A549 (cell line): ENCODE measurements at regions not wholly inside any gene's neighbourhood (a gene's known extent, or its start where the extent isn't known, plus 50 kb on each side); places are given as distances from the start of the nearest gene placed in this dataset.

Source experiments
- ATAC-seq, 2 experiments: fragments of 200-7000 bp in 1 of 2; fragments of >200 bp in 1 of 2; cut with Nextera tagmentation in 1 of 2; cut with Tn5 transposase in 1 of 2; 3 replicates each; pipeline versions ENCODE4 v1.8.0 to v1.9.1; 2018 to 2020; ENCODE audit warnings: mild to moderate bottlenecking in 1 of 2, moderate library complexity in 1 of 2
- CTCF ChIA-PET: fragments of 300-600 bp; sonication (Branson Sonifier 250); formaldehyde crosslinking; extraction: SDS; loops from one replicate; lab custom pipeline; 2021; ENCODE audit warnings: antibody characterized with exemption, inconsistent platforms; lab: Yijun Ruan, JAX
- POLR2A ChIA-PET: fragments of 350-600 bp; formaldehyde crosslinking; extraction: SDS; loops from one replicate; lab custom pipeline; 2021; ENCODE audit warnings: antibody characterized with exemption, inconsistent platforms; lab: Yijun Ruan, JAX
- DNase-seq, 2 experiments: peaks; one replicate each; pipeline versions ENCODE4 v3.0.0 to v3.0.0-alpha.2; 2011 to 2016; ENCODE audit warnings: low read depth in 1 of 2, low spot score in 1 of 2
- FAIRE-seq: peaks from 2 replicates; lab custom pipeline; 2011; peaks lifted over from hg19 to GRCh38; lab: Jason Lieb, UNC
- H3K27ac ChIP-seq, 2 experiments: fragments of >200 bp; sonication (Bioruptor Twin); formaldehyde crosslinking; 3 replicates each; pipeline ENCODE4 v1.5.1; 2016 to 2017
- H3K4me1 ChIP-seq: fragments of >200 bp; sonication (Bioruptor Twin); formaldehyde crosslinking; 3 replicates; pipeline ENCODE4 v1.6.1; 2016
- H3K4me2 ChIP-seq: fragments of >200 bp; sonication (Bioruptor Twin); formaldehyde crosslinking; 3 replicates; pipeline ENCODE4 v1.6.1; 2016
- H3K4me3 ChIP-seq: fragments of >200 bp; sonication (Bioruptor Twin); formaldehyde crosslinking; 3 replicates; pipeline ENCODE4 v1.5.1; 2016
- H3K9me3 ChIP-seq: fragments of >200 bp; sonication (Bioruptor Twin); formaldehyde crosslinking; 3 replicates; pipeline ENCODE4 v1.6.1; 2016
- ESRRA ChIP-seq: fragments of 150-350 bp; IDR thresholded peaks from 2 replicates; pipeline ENCODE4 v1.6.1; 2014; ENCODE audit warnings: mild to moderate bottlenecking, low read length, borderline replicate concordance
- HOXB13 ChIP-seq: fragments of 250-450 bp; sonication (Bioruptor Pico); IDR thresholded peaks from 2 replicates; pipeline ENCODE4 v1.5.0; 2020; ENCODE audit warnings: low read depth, mild to moderate bottlenecking, moderate library complexity
- KDM5A ChIP-seq: fragments of 200-600 bp; sonication (generic); IDR thresholded peaks from 2 replicates; pipeline ENCODE4 v1.6.1; 2016; ENCODE audit warnings: antibody characterized with exemption, mild to moderate bottlenecking
- MYC ChIP-seq: IDR thresholded peaks from 2 replicates; pipeline ENCODE4 v1.6.1; 2012; ENCODE audit warnings: mild to moderate bottlenecking, inconsistent platforms, low read length, improper control_type of control experiment, borderline replicate concordance
- NPAS2 ChIP-seq: fragments of 250-450 bp; sonication (Bioruptor Pico); IDR thresholded peaks from 2 replicates; pipeline ENCODE4 v1.8.0; 2022; ENCODE audit warnings: mild to moderate bottlenecking, moderate library complexity, borderline replicate concordance
- PHF8 ChIP-seq: fragments of 200-600 bp; sonication (generic); IDR thresholded peaks from 2 replicates; pipeline ENCODE4 v1.6.1; 2016; ENCODE audit warnings: low read depth, mild to moderate bottlenecking, antibody characterized with exemption, moderate library complexity, borderline replicate concordance
- POLR2A ChIP-seq: IDR thresholded peaks from 2 replicates; pipeline ENCODE4 v1.6.1; 2012; ENCODE audit warnings: mild to moderate bottlenecking, low read length
- RAD21 ChIP-seq, 2 experiments: fragments of >200 bp in 1 of 2; sonication (Bioruptor Twin) in 1 of 2; formaldehyde crosslinking in 1 of 2; IDR thresholded peaks in 1 of 2; conservative IDR thresholded peaks in 1 of 2; 2 replicates in 1 of 2; 3 replicates in 1 of 2; pipeline ENCODE4 v1.6.1; 2012 to 2018; ENCODE audit warnings: inconsistent platforms in 1 of 2
- RNF2 ChIP-seq: fragments of 200-600 bp; sonication (generic); IDR thresholded peaks from 2 replicates; pipeline ENCODE4 v1.6.1; 2016; ENCODE audit warnings: low read depth, mild to moderate bottlenecking, antibody characterized with exemption, moderate library complexity, borderline replicate concordance
- SMC3 ChIP-seq: fragments of >200 bp; sonication (Bioruptor Twin); formaldehyde crosslinking; IDR thresholded peaks from 3 replicates; pipeline ENCODE4 v1.6.1; 2018; ENCODE audit warnings: inconsistent platforms
- TFCP2L1 ChIP-seq: fragments of 250-450 bp; sonication (Bioruptor Pico); IDR thresholded peaks from 2 replicates; pipeline ENCODE4 v1.5.0; 2021; ENCODE audit warnings: mild to moderate bottlenecking
- WGBS: methylation state at CpG from one replicate; pipeline ENCODE4 v1.1.6; 2017; ENCODE audit errors: missing lambda C conversion rate; 5-methylcytosine and 5-hydroxymethylcytosine counted together
- TF ChIP-seq, protein P1 (sequence below): IDR thresholded peaks from 2 replicates; pipeline ENCODE4 v1.6.1; 2012; ENCODE audit warnings: low read depth, borderline replicate concordance
- TF ChIP-seq, protein P2 (sequence below): fragments of >200 bp; sonication (Bioruptor Twin); formaldehyde crosslinking; IDR thresholded peaks from 3 replicates; pipeline ENCODE4 v1.6.1; 2016
- TF ChIP-seq, protein P3 (sequence below): fragments of 250-450 bp; sonication (Bioruptor Pico); IDR thresholded peaks from 2 replicates; pipeline ENCODE4 v1.5.0; 2020; ENCODE audit warnings: low read depth, mild to moderate bottlenecking, moderate library complexity
- TF ChIP-seq, protein P4 (sequence below): fragments of 200-600 bp; sonication (generic); IDR thresholded peaks from 2 replicates; pipeline ENCODE4 v1.6.1; 2016; ENCODE audit warnings: antibody characterized with exemption, mild to moderate bottlenecking, moderate library complexity

DNA sequence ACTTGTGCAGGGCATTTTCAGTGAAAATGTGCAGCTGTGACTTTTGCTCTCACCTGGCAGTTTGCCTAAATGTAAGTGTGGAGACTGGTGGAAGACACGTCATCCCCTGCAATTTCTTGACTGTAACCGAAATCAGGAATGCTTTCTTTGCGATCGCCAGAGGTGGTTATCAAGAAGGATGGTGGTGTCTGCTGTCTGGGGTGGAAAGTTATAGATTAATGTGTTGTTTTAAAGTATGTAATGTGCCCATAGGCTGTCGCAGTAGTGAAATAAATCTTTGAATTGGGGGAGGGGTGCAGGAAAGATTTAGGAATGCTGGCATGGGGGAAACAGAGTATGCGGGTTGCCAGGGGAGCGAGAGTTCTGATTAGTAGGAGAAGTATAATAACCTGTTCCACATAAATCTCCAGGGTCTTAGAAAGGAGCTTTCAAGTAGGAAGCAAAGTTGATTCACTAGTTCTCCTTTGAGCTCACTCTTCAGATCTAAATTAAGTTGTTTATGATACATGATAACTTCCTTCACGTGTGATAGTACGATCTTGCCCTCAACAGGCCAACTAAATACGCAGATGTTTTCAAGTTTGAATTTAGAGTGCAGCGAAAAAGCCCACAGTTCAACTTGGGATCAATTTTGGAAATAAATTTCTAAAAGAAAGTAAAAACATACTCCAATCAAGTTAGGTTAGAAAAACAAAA is 1520.0 kb upstream of the SLC10A2 start:
- no peak for TF ChIP-seq TFCP2L1
- no peak for TF ChIP-seq HOXB13 (CRISPR knock-in tag)
- TF ChIP-seq NPAS2 (CRISPR knock-in tag), result no peak
- TF ChIP-seq, protein P1, sequence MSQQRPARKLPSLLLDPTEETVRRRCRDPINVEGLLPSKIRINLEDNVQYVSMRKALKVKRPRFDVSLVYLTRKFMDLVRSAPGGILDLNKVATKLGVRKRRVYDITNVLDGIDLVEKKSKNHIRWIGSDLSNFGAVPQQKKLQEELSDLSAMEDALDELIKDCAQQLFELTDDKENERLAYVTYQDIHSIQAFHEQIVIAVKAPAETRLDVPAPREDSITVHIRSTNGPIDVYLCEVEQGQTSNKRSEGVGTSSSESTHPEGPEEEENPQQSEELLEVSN, result no peak
- no peak for TF ChIP-seq POLR2A
- TF ChIP-seq, all 56 proteins: peak for 0
- no peak for FAIRE-seq
- no peak for DNase-seq
- Histone ChIP-seq H3K4me3 (no peak overlapping the region), H3K4me2 (no peak overlapping the region), H3K9me3 (no peaks in the 10 kb centered on the region), H3K27ac (no peak overlapping the region), H3K4me1 (no peaks in the 10 kb centered on the region)
- ChIA-PET CTCF (interaction anchor here (1.0 kb wide), 1 partner anchor 15 kb away, joined by 4 read pairs; no protein-coding TSS in a partner anchor), POLR2A (no interaction called here)
- 17% methylated on average over 11 of the region's 11 CpGs for WGBS
- no peak for ATAC-seq

DNA sequence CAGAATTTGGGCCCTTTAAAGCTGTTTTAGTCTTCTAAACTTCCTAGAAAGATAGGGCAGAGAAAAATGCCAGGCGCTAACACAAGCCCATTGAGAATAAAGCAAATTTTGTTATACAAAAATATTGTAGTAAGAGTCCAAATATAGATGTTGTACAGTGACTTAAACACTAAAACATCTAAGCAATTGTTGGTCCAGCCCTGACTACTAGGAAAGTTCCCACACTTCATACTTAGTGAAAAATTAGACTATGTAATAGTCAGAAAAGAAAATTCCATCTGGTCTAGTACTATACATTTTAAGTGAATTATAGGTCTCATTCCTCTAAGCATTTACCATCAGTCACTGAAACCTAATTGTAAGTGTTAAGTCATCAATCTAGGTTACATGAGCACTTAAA is 1518.3 kb upstream of the SLC10A2 start:
- no peak for TF ChIP-seq KDM5A
- TF ChIP-seq, protein P2, sequence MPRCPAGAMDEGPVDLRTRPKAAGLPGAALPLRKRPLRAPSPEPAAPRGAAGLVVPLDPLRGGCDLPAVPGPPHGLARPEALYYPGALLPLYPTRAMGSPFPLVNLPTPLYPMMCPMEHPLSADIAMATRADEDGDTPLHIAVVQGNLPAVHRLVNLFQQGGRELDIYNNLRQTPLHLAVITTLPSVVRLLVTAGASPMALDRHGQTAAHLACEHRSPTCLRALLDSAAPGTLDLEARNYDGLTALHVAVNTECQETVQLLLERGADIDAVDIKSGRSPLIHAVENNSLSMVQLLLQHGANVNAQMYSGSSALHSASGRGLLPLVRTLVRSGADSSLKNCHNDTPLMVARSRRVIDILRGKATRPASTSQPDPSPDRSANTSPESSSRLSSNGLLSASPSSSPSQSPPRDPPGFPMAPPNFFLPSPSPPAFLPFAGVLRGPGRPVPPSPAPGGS, result no peak
- H3K27ac ChIP-seq, result no peak overlapping the region
- no peaks in the 10 kb centered on the region for H3K4me1 ChIP-seq
- FAIRE-seq (no peak), ATAC-seq (no peak), DNase-seq (no peak)
- no peak overlapping the region for H3K4me2 ChIP-seq
- no peaks in the 10 kb centered on the region for H3K9me3 ChIP-seq
- ChIA-PET POLR2A (no interaction called here), CTCF (no interaction called here)
- no peak overlapping the region for H3K4me3 ChIP-seq
- WGBS, result 6% methylated on average over 1 of the region's 1 CpG

DNA sequence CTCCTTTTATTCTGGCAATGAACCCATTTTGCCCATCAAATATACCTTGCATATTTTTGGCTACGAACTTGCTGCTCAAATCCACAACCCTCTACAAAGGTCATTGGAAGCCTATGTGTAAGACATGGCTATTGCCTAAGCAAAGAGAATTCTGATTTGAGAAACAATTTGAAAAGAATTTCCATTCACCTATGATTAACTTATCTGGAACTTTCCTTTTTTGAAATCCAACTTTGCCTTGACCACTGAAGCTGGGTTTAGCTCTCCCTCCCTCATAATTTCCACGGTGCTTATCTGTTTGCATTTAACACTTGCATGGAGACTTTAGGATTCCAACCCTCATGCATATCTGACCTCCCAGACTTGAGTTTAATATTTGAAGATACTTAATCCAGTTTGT is 1514.7 kb upstream of the SLC10A2 start:
- FAIRE-seq (no peak), ATAC-seq (no peak), DNase-seq (no peak)
- H3K4me1 ChIP-seq, result no peaks in the 10 kb centered on the region
- H3K9me3 ChIP-seq, result no peaks in the 10 kb centered on the region
- H3K4me3 ChIP-seq, result no peak overlapping the region
- H3K4me2 ChIP-seq, result no peak overlapping the region
- 4% methylated on average over 2 of the region's 2 CpGs for WGBS
- H3K27ac ChIP-seq, result no peak overlapping the region
- ChIA-PET CTCF (no interaction called here), POLR2A (no interaction called here)
- TF ChIP-seq SMC3, result no peak
- TF ChIP-seq RAD21 (conservative IDR thresholded peaks at IDR 0.05 in 1 of 2, IDR thresholded peaks at IDR 0.05 in 1 of 2), result no peak
- no peak for TF ChIP-seq PHF8
- no peak for TF ChIP-seq ESRRA
- TF ChIP-seq, protein P3, sequence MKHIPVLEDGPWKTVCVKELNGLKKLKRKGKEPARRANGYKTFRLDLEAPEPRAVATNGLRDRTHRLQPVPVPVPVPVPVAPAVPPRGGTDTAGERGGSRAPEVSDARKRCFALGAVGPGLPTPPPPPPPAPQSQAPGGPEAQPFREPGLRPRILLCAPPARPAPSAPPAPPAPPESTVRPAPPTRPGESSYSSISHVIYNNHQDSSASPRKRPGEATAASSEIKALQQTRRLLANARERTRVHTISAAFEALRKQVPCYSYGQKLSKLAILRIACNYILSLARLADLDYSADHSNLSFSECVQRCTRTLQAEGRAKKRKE, result no peak
- TF ChIP-seq, protein P2, result no peak
- TF ChIP-seq, protein P4, sequence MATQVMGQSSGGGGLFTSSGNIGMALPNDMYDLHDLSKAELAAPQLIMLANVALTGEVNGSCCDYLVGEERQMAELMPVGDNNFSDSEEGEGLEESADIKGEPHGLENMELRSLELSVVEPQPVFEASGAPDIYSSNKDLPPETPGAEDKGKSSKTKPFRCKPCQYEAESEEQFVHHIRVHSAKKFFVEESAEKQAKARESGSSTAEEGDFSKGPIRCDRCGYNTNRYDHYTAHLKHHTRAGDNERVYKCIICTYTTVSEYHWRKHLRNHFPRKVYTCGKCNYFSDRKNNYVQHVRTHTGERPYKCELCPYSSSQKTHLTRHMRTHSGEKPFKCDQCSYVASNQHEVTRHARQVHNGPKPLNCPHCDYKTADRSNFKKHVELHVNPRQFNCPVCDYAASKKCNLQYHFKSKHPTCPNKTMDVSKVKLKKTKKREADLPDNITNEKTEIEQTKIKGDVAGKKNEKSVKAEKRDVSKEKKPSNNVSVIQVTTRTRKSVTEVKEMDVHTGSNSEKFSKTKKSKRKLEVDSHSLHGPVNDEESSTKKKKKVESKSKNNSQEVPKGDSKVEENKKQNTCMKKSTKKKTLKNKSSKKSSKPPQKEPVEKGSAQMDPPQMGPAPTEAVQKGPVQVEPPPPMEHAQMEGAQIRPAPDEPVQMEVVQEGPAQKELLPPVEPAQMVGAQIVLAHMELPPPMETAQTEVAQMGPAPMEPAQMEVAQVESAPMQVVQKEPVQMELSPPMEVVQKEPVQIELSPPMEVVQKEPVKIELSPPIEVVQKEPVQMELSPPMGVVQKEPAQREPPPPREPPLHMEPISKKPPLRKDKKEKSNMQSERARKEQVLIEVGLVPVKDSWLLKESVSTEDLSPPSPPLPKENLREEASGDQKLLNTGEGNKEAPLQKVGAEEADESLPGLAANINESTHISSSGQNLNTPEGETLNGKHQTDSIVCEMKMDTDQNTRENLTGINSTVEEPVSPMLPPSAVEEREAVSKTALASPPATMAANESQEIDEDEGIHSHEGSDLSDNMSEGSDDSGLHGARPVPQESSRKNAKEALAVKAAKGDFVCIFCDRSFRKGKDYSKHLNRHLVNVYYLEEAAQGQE, result no peak
- no peak for TF ChIP-seq RNF2
- TF ChIP-seq MYC, result no peak
